GM23248 (cell line): ENCODE measurements at regions not wholly inside any gene's neighbourhood (a gene's known extent, or its start where the extent isn't known, plus 50 kb on each side); places are given as distances from the start of the nearest gene placed in this dataset.

Experiments
- EZH2 ChIP-seq: fragments of 200-600 bp; sonication (generic); IDR thresholded peaks from 2 replicates; pipeline ENCODE4 v1.6.1; 2018; ENCODE audit warnings: antibody characterized with exemption, mild to moderate bottlenecking; ENCODE audit not compliant: insufficient read depth, poor library complexity, severe bottlenecking
- EZH2phosphoT487 ChIP-seq: fragments of 200-600 bp; sonication (generic); IDR thresholded peaks from 2 replicates; pipeline ENCODE4 v1.6.1; 2018; ENCODE audit warnings: antibody characterized with exemption, moderate library complexity, mild to moderate bottlenecking, low read depth; ENCODE audit not compliant: insufficient read depth

DNA sequence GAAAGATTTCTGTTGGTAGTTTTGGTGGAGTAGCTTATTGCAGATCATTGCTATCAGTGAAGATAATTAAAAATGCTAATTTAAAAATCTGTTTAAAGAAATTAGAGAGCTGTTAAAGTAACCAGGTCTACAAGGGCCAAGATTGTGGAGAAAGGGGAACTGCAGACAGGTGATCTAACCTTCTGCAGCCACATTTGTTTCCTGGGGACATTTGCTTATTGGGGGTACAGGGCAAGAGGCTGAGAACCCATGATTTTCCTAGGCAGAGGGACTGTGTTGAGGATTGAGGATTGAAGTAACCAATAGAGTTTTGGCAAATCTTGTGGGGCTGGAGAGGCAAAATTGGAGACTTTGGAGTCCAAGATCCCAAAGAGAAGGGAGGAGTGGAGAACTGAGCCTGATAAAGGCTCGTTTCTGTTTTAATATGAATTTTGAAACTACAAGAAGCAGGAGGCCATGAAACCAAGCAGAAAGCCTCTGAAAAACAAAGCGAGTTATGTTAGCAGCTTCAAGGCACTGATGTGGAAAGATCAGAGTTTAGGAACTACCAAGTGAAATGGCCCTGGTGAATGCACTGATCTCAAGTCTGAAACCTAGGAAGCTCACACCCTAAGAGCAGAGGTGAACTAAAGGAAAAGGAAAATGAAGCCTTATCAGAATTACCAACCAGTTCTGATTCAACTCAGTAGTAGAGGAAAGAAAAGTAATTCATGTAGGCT, 219.8 kb upstream of the C9orf72 start:
- no peak for TF ChIP-seq EZH2phosphoT487
- TF ChIP-seq EZH2: no peak
